ENCODE measurements at regions not wholly inside any gene's neighbourhood (a gene's known extent, or its start where the extent isn't known, plus 50 kb on each side); places are given as distances from the start of the nearest gene placed in this dataset.
"Not testable (repeated sequence)": the region's sequence is repeated elsewhere in the genome, so short reads cannot be mapped to it uniquely, and the experiment has no call there.

GRCh38 chr10:100638969-100639368, 103.2 kb downstream of the HIF1AN start:
- DNase-seq (ENCODE audit: low read depth in 2 of 2) = not testable (repeated sequence)

GRCh38 chr10:100642295-100642994, 102.9 kb upstream of the PAX2 start:
- DNase-seq (ENCODE audit: low read depth in 2 of 2) = no peak

- no peak for DNase-seq (ENCODE audit: low read depth in 2 of 2)
Measured at GRCh38 chr10:100645091-100645490, 100.3 kb upstream of the PAX2 start.

GRCh38 chr10:100645613-100646392, 99.6 kb upstream of the PAX2 start:
- no peak for DNase-seq (ENCODE audit: low read depth in 2 of 2)

- DNase-seq (ENCODE audit: low read depth in 2 of 2) = no peak
Measured at GRCh38 chr10:100647928-100648327, 97.5 kb upstream of the PAX2 start.

- DNase-seq (ENCODE audit: low read depth in 2 of 2) = no peak
Measured at GRCh38 chr10:100650693-100651092, 94.7 kb upstream of the PAX2 start.

- not testable (repeated sequence) for DNase-seq (ENCODE audit: low read depth in 2 of 2)
Measured at GRCh38 chr10:100651099-100651498, 94.3 kb upstream of the PAX2 start.

- DNase-seq (ENCODE audit: low read depth in 2 of 2) = no peak
Measured at GRCh38 chr10:100651916-100652315, 93.5 kb upstream of the PAX2 start.

- DNase-seq (ENCODE audit: low read depth in 2 of 2) = no peak
Measured at GRCh38 chr10:100652406-100653135, 92.8 kb upstream of the PAX2 start.

- no peak for DNase-seq (ENCODE audit: low read depth in 2 of 2)
Measured at GRCh38 chr10:100653238-100653956, 92.0 kb upstream of the PAX2 start.

- DNase-seq (ENCODE audit: low read depth in 2 of 2) = no peak
Measured at GRCh38 chr10:100653957-100654781, 91.2 kb upstream of the PAX2 start.

GRCh38 chr10:100654782-100655325, 90.5 kb upstream of the PAX2 start:
- DNase-seq (ENCODE audit: low read depth in 2 of 2) = no peak

GRCh38 chr10:100655326-100655759, 90.0 kb upstream of the PAX2 start:
- peak in 1 of 2 experiments; percentile 8 for DNase-seq (ENCODE audit: low read depth in 2 of 2)

- no peak for DNase-seq (ENCODE audit: low read depth in 2 of 2)
Measured at GRCh38 chr10:100655760-100656421, 89.5 kb upstream of the PAX2 start.

GRCh38 chr10:100656454-100656853, 88.9 kb upstream of the PAX2 start:
- DNase-seq (ENCODE audit: low read depth in 2 of 2) = peak in 1 of 2 experiments; percentile 15

- no peak for DNase-seq (ENCODE audit: low read depth in 2 of 2)
Measured at GRCh38 chr10:100658269-100658668, 87.1 kb upstream of the PAX2 start.

- no peak for DNase-seq (ENCODE audit: low read depth in 2 of 2)
Measured at GRCh38 chr10:100659361-100660098, 85.9 kb upstream of the PAX2 start.

GRCh38 chr10:100660365-100660764, 85.0 kb upstream of the PAX2 start:
- DNase-seq (ENCODE audit: low read depth in 2 of 2) = no peak

GRCh38 chr10:100660945-100661344, 84.4 kb upstream of the PAX2 start:
- DNase-seq (ENCODE audit: low read depth in 2 of 2) = no peak

Data from fibroblast of skin of left quadriceps (primary cell).